IPS-11a (cell line): ENCODE measurements at regions not wholly inside any gene's neighbourhood (a gene's known extent, or its start where the extent isn't known, plus 50 kb on each side); places are given as distances from the start of the nearest gene placed in this dataset.

Experiments used
- H3K4me3 ChIP-seq: one replicate; pipeline ENCODE4 v1.5.1; 2013; ENCODE audit warnings: low read depth, low read length, control low read depth

DNA sequence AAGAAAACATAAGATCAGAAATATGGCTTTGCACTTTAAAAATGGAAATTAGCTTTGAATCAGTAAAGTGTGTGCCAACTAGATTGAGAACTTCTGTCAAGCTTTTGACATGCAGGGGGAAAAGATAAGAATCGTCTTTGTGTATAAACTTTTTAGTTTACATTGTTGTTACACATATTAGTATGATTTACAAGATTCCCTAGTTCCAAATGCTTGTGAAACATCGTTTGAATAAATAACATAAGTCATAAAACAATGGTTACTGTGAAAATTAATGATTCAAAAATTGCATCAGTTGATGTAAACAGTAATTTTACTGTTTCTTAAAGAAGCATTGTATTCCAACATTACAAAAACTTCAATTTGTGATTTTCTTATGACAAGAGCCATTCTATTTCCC, 207.6 kb upstream of the MTPN start:
- H3K4me3 ChIP-seq, result no peak overlapping the region

DNA sequence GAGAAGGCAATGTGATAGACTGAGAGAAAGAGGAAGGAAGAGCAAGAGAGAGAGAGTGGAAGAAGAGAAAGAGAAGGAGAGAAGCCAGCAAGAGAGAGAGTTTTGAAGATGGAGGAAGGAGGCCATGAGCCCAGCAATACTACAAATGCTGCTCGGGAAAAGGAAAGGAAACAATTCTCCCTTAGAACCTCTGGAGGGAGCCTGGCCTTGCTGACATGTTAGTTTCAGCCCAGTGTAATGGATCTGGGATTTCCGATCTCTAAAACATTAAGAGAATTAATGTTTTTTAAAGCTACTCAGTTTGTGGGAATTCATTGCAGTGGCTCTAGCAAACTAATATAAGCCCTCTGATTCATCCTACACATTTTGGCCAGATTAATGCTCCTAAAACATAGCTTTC, 206.8 kb upstream of the MTPN start:
- H3K4me3 ChIP-seq, result no peak overlapping the region

DNA sequence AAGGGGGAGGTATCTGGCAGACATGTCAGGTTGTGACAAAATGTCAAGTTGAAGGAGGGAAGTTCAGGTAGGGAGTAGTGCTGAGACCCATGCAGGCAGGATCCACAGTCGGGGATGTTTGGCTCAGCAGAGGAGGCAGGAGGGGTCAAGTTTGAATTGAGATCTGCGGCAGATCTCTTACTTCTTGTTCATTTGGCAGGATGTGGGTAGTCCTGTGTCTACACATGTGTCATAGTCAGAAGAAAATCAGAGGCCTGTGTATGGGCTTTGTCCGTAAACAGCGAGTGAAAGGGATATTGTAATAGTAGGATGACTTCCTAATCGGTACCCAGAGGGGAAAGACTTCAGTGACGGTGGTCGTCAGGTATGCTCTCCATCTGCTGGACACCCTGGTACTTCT, 203.8 kb upstream of the MTPN start:
- H3K4me3 ChIP-seq, result no peak overlapping the region

DNA sequence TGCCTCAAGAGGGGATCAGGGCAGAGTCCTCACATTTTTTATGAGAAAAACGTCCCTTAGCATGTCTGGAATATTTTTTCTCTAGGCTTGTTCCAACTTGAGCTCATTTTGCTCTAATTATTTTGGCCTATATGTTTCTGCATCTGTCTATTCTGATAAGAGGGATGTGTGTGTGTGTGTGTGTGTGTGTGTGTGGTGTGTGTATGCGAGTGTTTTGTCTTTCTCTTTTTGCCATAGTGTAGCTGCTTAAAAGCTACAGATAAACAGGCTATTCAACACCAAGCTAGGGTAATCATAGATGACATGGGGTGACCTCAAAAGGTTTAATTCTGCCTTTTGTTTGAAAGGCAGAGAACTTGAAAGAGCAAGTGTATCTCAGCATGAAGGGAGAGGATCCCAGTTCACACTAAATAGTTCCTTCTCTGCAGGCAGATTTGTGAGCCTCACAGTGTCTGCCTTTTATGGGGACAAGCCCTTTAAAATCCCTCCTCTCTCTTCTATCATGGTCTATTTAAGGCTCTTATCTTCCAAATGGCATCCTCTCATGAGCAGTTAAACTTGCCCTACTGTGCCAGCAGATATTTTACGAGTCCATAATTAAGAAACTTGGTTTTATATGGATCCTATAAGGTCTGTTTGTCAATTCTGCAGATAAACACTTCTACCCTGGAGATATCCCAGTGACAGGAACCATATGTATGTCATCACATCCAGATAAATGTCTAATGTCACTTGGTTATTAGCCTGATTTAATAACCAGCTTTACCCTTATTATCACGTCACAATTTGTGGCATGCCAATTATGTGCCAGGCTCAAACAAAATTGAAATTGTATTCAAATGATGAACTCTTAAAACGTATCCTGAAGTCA, 202.9 kb upstream of the MTPN start:
- H3K4me3 ChIP-seq, result no peak overlapping the region

DNA sequence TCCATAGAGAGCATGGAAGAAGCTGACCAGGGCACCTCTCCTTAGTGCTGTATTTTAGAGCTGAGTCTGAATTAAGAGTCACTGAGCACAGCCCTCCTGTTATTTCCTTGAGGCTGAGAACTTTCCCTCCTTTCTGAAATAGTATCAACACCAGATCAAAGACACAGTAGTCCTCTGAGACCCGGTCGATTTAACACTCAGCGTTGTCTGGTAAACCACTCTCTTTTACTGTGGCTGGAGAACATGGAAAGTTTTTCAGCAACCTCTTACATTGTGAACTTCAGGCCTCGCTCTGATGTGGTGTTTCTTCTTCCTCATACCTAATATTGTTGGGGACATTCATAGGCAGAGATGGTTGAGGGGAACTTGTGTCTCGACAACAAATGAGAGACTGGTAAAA, 202.0 kb upstream of the MTPN start:
- H3K4me3 ChIP-seq, result no peak overlapping the region

DNA sequence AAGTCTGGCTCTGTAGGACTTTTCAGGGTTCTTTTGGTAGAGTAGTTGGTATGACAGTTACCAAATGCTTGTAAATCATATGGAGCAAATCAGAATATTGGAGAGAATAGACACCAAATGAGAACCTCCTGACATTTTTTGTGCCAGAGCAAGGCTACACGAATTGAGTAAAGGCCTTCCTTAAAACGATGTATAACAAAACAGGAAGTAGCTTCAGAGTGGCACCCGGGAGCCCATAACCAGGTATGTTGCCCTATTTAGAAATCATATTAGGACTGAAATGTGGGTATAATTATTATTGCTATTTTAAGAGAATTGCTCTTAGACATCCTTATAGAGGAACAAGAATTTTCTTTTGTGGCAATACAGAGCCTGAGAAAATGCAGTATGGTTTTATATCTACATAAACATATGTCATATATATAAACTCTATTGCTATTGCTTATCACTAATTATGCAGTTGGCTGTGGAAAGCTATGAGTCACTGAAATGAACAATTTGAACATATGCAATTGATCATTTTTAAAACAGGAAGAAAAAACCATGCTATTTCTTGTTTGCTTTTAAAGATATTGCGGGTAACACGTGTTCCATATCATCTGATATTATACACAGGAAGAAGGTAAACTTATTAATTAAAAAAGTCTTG, 197.4 kb upstream of the MTPN start:
- no peak overlapping the region for H3K4me3 ChIP-seq

DNA sequence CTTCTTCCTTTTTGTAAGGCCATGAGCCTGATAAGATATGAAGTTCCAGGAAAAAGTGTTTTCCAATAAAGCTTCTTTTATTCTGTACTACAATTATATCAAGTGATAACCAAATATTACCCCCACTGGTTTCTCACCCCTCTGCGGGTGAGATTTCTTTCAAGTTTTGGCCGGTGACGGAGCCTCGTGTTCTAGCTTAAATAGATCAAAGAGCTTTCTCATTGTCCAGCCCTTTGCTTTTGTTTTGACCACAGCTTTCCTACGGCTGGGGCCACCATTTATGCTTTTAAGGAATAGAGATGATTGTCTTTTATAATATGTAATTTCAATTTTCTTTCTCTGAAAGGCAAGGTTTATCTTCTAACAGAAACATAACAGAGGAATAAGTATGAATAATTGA, 196.7 kb upstream of the MTPN start:
- H3K4me3 ChIP-seq, result no peak overlapping the region

DNA sequence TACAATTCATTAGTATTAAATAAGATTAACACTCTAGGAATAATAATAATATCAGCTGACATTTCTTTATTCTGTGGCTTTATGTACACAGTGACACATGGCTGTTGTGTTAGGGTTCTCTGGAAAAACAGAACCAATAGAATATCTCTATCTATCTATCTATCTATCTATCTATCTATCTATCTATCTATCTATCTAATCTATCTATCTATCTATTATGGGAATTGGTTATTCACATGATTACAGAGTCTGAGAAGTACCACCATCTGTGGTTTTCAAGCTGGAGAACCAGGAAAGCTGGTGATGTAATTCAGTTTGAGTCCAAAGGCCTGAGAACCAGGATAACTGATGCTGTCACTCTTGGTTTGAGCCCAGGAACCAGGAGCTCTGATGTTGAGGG, 194.1 kb upstream of the MTPN start:
- H3K4me3 ChIP-seq, result no peak overlapping the region

DNA sequence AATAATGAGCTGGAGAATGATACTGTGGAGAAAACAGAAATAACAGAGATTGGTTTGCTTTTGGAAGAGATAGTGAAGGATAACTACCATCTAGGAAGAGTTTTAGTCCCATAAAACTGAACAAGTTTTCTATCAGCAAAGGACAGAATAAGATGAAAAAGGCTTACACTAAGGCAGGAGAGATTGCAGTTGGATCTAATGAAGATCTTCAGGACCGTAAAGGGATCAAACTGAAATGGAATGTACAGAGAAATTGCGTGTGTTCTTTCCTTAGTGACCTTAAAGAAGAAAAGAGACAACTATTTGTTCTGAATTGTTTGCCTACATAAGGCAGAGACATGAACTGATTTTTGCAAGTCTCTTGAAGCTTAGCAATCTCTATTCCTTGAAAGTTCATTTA, 191.7 kb upstream of the MTPN start:
- H3K4me3 ChIP-seq, result no peak overlapping the region

DNA sequence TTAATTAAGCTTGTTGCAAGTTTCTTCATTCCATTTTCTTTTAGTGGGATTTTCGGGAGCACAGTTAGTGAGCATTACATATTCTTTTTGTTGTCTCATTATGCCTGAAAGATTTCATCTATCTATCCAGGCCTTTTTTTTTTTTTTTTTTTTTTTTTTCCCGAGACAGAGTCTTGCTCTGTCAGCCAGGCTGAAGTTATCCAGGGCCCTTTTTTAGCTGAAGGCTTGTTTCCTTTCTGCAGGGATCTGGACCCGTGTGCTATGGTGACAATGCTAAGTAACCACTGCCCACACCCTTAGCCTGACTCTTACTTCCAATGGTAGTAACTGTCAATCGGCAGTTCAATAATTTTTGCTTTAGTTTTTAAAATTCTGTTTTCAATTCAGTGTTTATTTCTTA, 190.8 kb upstream of the MTPN start:
- no peak overlapping the region for H3K4me3 ChIP-seq

DNA sequence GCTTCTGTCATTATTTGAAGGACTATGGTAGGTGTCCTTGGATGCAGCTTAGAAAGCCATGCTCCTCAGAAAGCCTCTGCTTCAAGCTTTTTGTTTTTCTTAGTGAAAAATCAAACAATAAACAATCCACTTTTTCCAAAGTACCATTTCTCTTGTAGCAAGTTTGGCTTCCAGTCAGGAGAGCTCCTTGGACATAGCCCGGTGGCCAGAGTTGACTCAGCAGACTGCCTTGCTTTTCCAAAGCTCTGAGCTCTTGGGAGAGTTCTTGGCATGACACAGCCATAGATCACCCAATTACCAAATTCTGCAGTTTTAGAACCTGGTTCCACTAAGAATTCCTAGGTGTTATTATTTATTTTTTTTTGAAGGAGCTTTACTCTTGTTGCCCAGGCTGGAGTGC, 189.4 kb upstream of the MTPN start:
- H3K4me3 ChIP-seq, result no peak overlapping the region

DNA sequence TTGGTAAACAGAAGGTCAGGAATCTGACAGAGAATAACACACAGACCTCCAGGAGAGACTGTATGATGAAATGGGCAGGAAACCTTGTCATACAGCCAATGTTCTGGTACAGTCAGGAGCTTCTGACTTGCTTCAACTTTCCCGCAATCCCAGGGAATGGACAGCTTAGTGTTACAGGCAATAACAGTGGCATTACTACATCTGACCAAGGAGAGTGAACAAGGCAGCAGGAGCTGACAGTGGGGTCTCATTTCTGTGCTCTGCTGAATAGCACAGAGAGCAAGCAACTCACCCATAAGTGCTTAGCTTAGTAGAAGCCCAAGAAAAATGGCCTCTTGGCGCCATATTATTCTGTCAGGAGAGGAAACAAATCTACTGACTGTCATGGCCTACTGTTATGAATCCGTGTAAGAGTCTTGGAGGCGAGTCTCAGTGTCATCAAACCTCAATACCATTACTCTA, 186.2 kb upstream of the MTPN start:
- no peak overlapping the region for H3K4me3 ChIP-seq

DNA sequence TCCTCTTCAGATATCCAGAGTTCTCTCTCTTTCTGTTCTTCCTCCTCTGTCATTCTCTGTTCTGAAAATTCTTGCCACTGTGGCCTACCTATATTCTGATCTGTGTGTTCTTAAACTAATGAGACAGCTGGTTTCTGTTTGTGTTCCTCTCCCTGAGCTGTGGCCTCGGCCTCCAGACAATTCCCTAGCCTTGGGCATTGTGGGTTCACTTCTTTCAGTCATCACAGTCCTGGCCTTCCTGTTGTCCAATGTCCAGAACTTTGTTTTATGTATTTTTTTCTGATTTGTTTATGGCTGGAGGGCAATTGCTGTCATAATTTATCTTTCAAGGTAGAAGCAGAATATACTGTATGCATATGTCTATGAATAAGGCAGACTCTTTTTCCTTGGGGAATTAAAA, 173.2 kb upstream of the MTPN start:
- H3K4me3 ChIP-seq, result no peak overlapping the region

DNA sequence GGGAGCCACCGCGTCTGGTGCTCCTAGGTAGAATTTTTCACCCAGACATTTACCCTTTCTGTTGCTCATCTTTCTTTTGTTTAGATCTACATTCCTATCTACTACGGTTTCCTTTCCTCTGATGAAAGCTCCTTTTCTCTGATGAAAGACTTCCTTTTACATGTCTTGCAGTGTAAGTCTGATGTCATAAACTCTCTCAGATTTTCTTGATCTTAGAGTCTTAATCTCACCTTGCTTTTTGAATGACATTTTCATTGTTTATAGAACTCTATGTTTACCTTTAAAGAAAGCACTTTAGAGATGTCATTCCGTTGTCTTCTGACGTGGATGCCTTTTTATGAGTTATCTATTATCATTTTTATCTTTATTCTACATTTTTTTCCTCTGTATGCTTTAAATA, 171.8 kb upstream of the MTPN start:
- no peak overlapping the region for H3K4me3 ChIP-seq

DNA sequence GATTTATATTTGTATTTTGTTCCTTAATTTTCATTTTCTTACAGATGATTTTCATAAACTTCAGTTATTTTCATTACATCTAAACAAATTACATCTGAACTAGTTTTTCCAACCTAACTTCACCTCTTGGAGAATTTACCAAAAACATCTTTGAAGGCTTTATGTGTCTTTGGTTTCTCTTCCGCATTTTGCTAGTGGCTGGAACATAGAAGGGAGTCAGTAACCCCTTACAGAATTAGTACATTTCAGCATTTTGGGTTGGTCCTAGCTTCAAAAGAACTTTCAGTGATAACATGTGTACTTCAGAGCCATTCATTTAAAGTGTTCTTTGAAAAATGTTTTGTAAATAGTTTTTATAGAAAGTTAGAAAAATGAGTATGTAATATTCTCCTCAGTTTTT, 169.8 kb upstream of the MTPN start:
- no peak overlapping the region for H3K4me3 ChIP-seq

DNA sequence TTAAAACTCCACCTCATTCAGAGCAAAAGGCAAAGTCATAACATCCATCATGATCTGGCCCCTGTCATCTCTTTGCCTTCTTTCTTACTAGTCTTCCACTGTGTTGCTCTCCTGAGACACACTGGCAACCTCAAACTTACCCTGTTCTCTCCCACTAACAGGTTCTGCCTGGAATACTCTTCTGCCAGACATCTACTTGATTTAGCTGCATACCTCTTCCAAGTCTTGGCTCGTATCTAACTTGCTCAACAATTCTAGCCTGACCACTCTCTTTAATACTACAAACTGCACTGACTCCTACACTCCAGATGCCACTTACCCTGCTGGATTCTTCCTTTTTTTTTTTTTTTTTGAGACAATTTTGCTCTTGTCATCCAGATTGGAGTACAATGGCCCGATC, 167.0 kb upstream of the MTPN start:
- H3K4me3 ChIP-seq, result no peak overlapping the region

DNA sequence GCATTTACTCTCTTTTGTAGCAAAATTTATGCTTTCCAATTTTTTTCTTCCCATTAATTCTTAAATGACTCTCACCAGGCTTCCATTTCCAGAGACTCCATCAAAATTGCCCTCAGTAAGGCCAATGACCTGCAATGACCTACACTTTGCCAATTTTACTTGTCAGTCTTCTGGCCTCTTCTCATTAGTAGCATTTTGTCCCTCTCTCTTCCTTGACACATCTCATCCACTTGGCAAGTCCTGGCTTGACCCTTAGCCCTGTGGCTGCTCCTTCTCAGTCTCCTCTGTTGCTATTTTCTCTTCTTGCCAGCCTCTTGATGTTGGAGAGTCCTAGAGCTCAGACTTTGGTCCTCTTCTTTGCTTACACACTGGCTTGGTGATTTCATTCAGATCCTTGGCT, 166.1 kb upstream of the MTPN start:
- no peak overlapping the region for H3K4me3 ChIP-seq

DNA sequence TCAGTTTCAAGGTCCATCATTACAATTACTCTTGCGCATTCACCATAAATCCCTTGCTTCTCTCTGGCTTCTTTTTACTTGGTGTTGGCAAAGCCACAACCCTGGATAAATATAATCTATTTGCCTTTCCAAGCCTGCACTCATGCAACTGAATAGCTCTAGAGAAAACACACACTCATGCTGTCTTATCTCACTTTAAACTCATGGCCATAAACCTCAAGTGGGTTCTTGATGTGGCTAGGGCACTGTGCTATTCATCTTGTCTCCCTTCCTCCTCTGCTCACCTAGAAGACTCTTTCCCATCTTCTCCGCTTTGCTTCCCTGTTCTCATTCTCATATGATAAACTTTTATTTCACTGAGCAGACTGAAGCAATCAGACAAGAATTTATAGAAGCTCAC, 165.4 kb upstream of the MTPN start:
- H3K4me3 ChIP-seq, result no peak overlapping the region

DNA sequence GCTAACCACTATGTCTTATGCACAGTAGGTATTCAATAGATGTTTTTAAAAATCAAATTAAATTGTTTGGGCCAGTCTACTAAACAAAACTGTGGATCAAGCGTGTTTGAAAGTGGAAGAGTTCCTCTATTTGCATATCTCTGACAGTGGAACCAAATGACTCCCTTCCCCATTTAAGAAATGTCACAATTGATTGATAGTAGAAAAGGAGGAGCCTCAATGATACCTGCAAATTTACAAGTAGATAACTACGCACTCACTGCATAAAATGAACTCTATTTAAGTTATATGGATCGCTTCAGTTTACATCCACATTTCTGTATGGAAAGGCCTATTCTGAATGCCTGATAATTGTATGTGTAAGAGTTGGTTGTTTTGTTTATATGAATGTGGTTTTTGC, 163.3 kb upstream of the MTPN start:
- H3K4me3 ChIP-seq, result no peak overlapping the region

DNA sequence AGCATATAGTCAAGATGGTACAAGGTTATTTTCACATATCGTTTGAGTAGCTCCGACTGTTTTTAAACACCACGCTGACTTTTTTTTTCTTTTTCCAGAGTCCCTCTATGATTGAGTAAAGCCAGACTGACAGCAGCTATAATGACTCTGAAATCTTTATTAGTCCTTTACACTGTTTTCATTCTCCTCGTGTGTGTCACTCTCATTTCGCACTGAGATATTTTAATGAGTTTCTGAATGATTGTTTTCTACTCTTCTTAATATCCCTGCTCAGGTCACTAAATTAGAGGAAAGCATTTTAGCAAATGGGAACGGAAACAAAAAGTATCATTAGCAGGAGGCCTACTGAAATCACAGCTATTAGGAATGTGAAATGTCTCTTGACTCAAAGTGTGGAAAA, 162.3 kb upstream of the MTPN start:
- H3K4me3 ChIP-seq, result no peak overlapping the region

DNA sequence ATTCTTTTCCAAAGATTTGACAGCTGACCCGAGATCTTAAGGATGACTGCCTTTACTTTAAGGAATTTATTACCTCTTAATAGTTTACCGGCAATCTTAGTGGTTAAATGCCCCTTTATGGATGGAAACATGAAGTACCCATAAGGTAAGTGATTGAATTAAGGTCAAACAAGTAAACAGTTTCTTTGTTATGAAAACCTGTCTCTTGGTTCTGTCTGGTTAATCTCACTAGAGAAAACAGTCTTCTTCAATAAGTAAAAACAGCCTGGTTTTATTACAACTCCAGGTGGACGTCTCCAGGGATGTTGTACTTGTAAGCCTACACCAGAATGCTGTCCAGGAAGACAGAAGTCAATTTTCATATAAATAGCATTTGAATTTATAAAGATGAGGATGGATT, 161.8 kb upstream of the MTPN start:
- no peak overlapping the region for H3K4me3 ChIP-seq

DNA sequence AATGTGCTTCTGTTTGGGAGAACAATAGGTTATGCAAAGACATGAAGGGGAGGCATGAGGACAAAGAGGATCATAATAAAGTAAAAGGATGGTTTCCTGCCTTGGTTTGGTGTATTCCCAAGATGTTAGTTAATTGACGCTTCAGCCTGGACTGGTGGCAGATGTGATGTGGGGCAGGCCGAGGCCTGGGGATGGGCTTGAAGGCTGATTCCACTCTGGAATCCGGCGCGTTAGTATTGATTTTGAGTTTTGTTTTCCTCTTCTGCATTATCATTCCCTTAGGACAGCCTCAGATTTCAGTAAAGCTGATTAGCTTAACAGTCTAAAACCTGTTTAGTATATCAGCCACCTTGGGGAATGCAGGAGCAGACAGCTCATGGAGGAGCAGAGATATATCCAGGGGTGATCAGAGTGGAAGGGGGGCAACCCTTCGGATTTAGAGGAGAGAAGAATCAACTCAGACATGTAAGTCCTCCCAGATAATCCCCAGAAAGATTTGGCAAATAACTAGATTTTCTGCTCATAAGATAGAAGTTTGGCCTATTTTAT, 159.8 kb upstream of the MTPN start:
- H3K4me3 ChIP-seq, result no peak overlapping the region
